GM19240 (cell line): ENCODE measurements at regions not wholly inside any gene's neighbourhood (a gene's known extent, or its start where the extent isn't known, plus 50 kb on each side); places are given as distances from the start of the nearest gene placed in this dataset.

Source experiments
- DNase-seq: peaks from one replicate; pipeline ENCODE4 v3.0.0; 2011; ENCODE audit warnings: low spot score; ENCODE audit not compliant: insufficient read length

- DNase-seq = no peak
These were observed 563.4 kb downstream of the XIRP2 start for GRCh38 chr2:167451496-167452289.

GRCh38 chr2:167450364-167450763 is 562.1 kb downstream of the XIRP2 start:
- DNase-seq = no peak

- DNase-seq = no peak
These were observed 552.1 kb downstream of the XIRP2 start for GRCh38 chr2:167440382-167440781.

- DNase-seq = no peak
These were observed 549.9 kb downstream of the XIRP2 start for GRCh38 chr2:167438206-167438605.

GRCh38 chr2:167431949-167432348 is 543.7 kb downstream of the XIRP2 start:
- DNase-seq = no peak

- no peak for DNase-seq
These were observed 542.2 kb downstream of the XIRP2 start for GRCh38 chr2:167430447-167430846.

GRCh38 chr2:167424803-167425755 is 536.8 kb downstream of the XIRP2 start:
- no peak for DNase-seq

- DNase-seq = no peak
These were observed 535.9 kb downstream of the XIRP2 start for GRCh38 chr2:167424221-167424620.

GRCh38 chr2:167423731-167424130 is 535.5 kb downstream of the XIRP2 start:
- no peak for DNase-seq

- no peak for DNase-seq
These were observed 531.9 kb downstream of the XIRP2 start for GRCh38 chr2:167420211-167420610.

- DNase-seq = no peak
These were observed 526.8 kb downstream of the XIRP2 start for GRCh38 chr2:167415068-167415467.

- DNase-seq = no peak
These were observed 523.1 kb downstream of the XIRP2 start for GRCh38 chr2:167411367-167411766.

GRCh38 chr2:167406558-167406957 is 518.3 kb downstream of the XIRP2 start:
- DNase-seq = no peak

GRCh38 chr2:167404627-167405284 is 516.5 kb downstream of the XIRP2 start:
- no peak for DNase-seq

- DNase-seq = no peak
These were observed 513.0 kb downstream of the XIRP2 start for GRCh38 chr2:167401309-167401708.

- DNase-seq = no peak
These were observed 512.3 kb downstream of the XIRP2 start for GRCh38 chr2:167400546-167400945.

GRCh38 chr2:167398873-167399272 is 510.6 kb downstream of the XIRP2 start:
- DNase-seq = no peak

GRCh38 chr2:167388901-167389300 is 500.6 kb downstream of the XIRP2 start:
- DNase-seq = no peak

- no peak for DNase-seq
These were observed 500.2 kb downstream of the XIRP2 start for GRCh38 chr2:167388497-167388896.

GRCh38 chr2:167386694-167387093 is 498.4 kb downstream of the XIRP2 start:
- DNase-seq = no peak

GRCh38 chr2:167383610-167384194 is 495.4 kb downstream of the XIRP2 start:
- no peak for DNase-seq
